GM12878 (cell line): ENCODE measurements at regions not wholly inside any gene's neighbourhood (a gene's known extent, or its start where the extent isn't known, plus 50 kb on each side); places are given as distances from the start of the nearest gene placed in this dataset.

Experiments used
- ATAC-seq: fragments of 200-7000 bp; cut with Tn5 transposase; 3 replicates; pipeline ENCODE4 v1.9.1; 2020; ENCODE audit warnings: mild to moderate bottlenecking, moderate library complexity
- BruUV-seq: library from RNA; stranded (reverse); fragments of 400-500 nt; replicated peaks from 2 replicates; lab custom pipeline; 2021; lab: Mats Ljungman, UMichigan
- CTCF ChIA-PET: fragments of 300-600 bp; sonication (Branson Sonifier 250); formaldehyde crosslinking; extraction: SDS; loops from one replicate; lab custom pipeline; 2021; ENCODE audit warnings: inconsistent platforms; lab: Yijun Ruan, JAX
- POLR2A ChIA-PET: fragments of 350-600 bp; formaldehyde crosslinking; extraction: SDS; loops from one replicate; lab custom pipeline; 2021; ENCODE audit warnings: inconsistent platforms; lab: Charles Lee
- RAD21 ChIA-PET: fragments of 300-600 bp; sonication (Branson Sonifier 250); formaldehyde crosslinking; loops from one replicate; lab custom pipeline; 2023; ENCODE audit warnings: antibody characterized with exemption; ENCODE audit not compliant: unreplicated experiment; lab: Charles Lee
- SMC1A ChIA-PET: fragments of 300-600 bp; sonication (Branson Sonifier 250); formaldehyde crosslinking; loops from one replicate; lab custom pipeline; 2023; ENCODE audit not compliant: unreplicated experiment, uncharacterized antibody; lab: Charles Lee
- DNase-seq: peaks from one replicate; pipeline ENCODE4 v3.0.0-alpha.2; 2011; ENCODE audit warnings: low read depth, low spot score
- FAIRE-seq: peaks from 3 replicates; lab custom pipeline; 2011; peaks lifted over from hg19 to GRCh38; lab: Jason Lieb, UNC
- H2AFZ ChIP-seq: 2 replicates; pipeline ENCODE4 v1.6.0; 2011; ENCODE audit warnings: low read depth, low read length, control low read depth; ENCODE audit not compliant: control insufficient read depth
- H3K27ac ChIP-seq: 2 replicates; pipeline ENCODE4 v1.5.1; 2011; ENCODE audit warnings: control low read depth; ENCODE audit not compliant: control insufficient read depth, insufficient read depth
- H3K27me3 ChIP-seq, 2 experiments: replicated peaks in 1 of 2; 2 replicates each; pipeline versions ENCODE4 v1.6.0 to v1.6.1; 2011; ENCODE audit warnings: low read length in 1 of 2; ENCODE audit not compliant: control insufficient read depth in 2 of 2, insufficient read depth in 2 of 2
- H3K36me3 ChIP-seq, 2 experiments: 2 replicates each; pipeline ENCODE4 v1.5.1; 2011; ENCODE audit warnings: low read length in 1 of 2; ENCODE audit not compliant: control insufficient read depth in 2 of 2, insufficient read depth in 2 of 2
- H3K4me1 ChIP-seq: 2 replicates; pipeline ENCODE4 v1.6.1; 2011; ENCODE audit warnings: mild to moderate bottlenecking, low read length, moderate library complexity, mixed read lengths; ENCODE audit not compliant: control insufficient read depth, insufficient read depth
- H3K4me2 ChIP-seq: 2 replicates; pipeline ENCODE4 v1.6.0; 2011; ENCODE audit warnings: control low read depth; ENCODE audit not compliant: control insufficient read depth, insufficient read depth
- H3K4me3 ChIP-seq: fragments of 200-600 bp; sonication (generic); 2 replicates; pipeline ENCODE4 v1.5.1; 2016
- H3K79me2 ChIP-seq: 2 replicates; pipeline ENCODE4 v1.6.0; 2011; ENCODE audit warnings: low read length; ENCODE audit not compliant: control insufficient read depth, insufficient read depth
- H3K9ac ChIP-seq: 2 replicates; pipeline ENCODE4 v1.8.0; 2011; ENCODE audit warnings: low read length, control low read depth, mixed read lengths; ENCODE audit not compliant: control insufficient read depth, insufficient read depth
- H3K9me3 ChIP-seq: replicated peaks from 3 replicates; pipeline ENCODE4 v1.5.1; 2011; ENCODE audit warnings: mild to moderate bottlenecking, low read length; ENCODE audit not compliant: control insufficient read depth, insufficient read depth
- H4K20me1 ChIP-seq: 2 replicates; pipeline ENCODE4 v1.6.0; 2011; ENCODE audit not compliant: control insufficient read depth, insufficient read depth
- EP300 ChIP-seq, 2 experiments: fragments of 150-350 bp in 1 of 2; IDR thresholded peaks; 2 replicates each; pipeline ENCODE4 v1.6.1; 2011 to 2012; ENCODE audit warnings: low read depth in 2 of 2, low read length in 2 of 2, borderline replicate concordance in 1 of 2, improper control_type of control experiment in 1 of 2, inconsistent platforms in 1 of 2; ENCODE audit not compliant: control insufficient read depth in 1 of 2
- FOS ChIP-seq: IDR thresholded peaks from 3 replicates; pipeline ENCODE4 v1.6.1; 2011; ENCODE audit warnings: borderline replicate concordance; ENCODE audit not compliant: insufficient read length; ENCODE audit errors: extremely low read depth
- MAX ChIP-seq: IDR thresholded peaks from 2 replicates; pipeline ENCODE4 v1.6.1; 2012; ENCODE audit warnings: low read depth, low read length, improper control_type of control experiment
- RAD21 ChIP-seq: IDR thresholded peaks from 2 replicates; pipeline ENCODE4 v1.6.1; 2011; ENCODE audit warnings: mild to moderate bottlenecking, low read depth, low read length, moderate library complexity; ENCODE audit not compliant: insufficient read depth
- RBBP5 ChIP-seq: fragments of 200-600 bp; sonication (generic); conservative IDR thresholded peaks from 2 replicates; pipeline ENCODE4 v1.6.1; 2016
- SREBF2 ChIP-seq: IDR thresholded peaks from 2 replicates; pipeline ENCODE4 v1.6.1; 2012; ENCODE audit warnings: mild to moderate bottlenecking, low read length
- ZBTB11 ChIP-seq: fragments of 450-650 bp; formaldehyde crosslinking; IDR thresholded peaks from 2 replicates; pipeline ENCODE4 v1.5.0; 2022; ENCODE audit warnings: mild to moderate bottlenecking, missing genetic modification characterization
- ZBTB4 ChIP-seq: fragments of 450-650 bp; formaldehyde crosslinking; IDR thresholded peaks from 2 replicates; pipeline ENCODE4 v1.4.0; 2022; ENCODE audit warnings: mild to moderate bottlenecking, moderate library complexity
- ZBTB40 ChIP-seq: fragments of 450-650 bp; IDR thresholded peaks from 2 replicates; pipeline ENCODE4 v1.6.1; 2016; ENCODE audit warnings: mild to moderate bottlenecking, moderate library complexity, borderline replicate concordance
- ZNF24 ChIP-seq: fragments of 450-650 bp; IDR thresholded peaks from 2 replicates; pipeline ENCODE4 v1.6.1; 2017; ENCODE audit warnings: antibody characterized with exemption, mild to moderate bottlenecking
- WGBS: methylation state at CpG from one replicate; pipeline ENCODE4 v1.1.6; 2016; ENCODE audit warnings: low lambda C conversion rate; ENCODE audit not compliant: insufficient replicate concordance, insufficient coverage; ENCODE audit errors: missing lambda C conversion rate; 5-methylcytosine and 5-hydroxymethylcytosine counted together
- in situ Hi-C: fragments of 300-500 bp; cut with MboI; formaldehyde crosslinking; loops from 9 replicates; pipeline ENCODE4 v1.14.3; 2018; ENCODE audit warnings: mixed read lengths
- intact Hi-C: fragments of 100-400 bp; cut with micrococcal nuclease; formaldehyde crosslinking; loops from one replicate; pipeline ENCODE4 v1.14.2; 2022; ENCODE audit not compliant: unreplicated experiment

- TF ChIP-seq MAX: no peak
- TF ChIP-seq RBBP5: no peak
- no peak for TF ChIP-seq RAD21
- TF ChIP-seq ZNF24: no peak
- TF ChIP-seq ZBTB40: no peak
- TF ChIP-seq FOS: no peak
These were observed 155.9 kb upstream of the RUNX1 start (continued) for GRCh38 chr21:35204850-35205541.

GRCh38 chr21:35204125-35204524 is 155.0 kb upstream of the RUNX1 start:
- RAD21 ChIA-PET: no interaction called here
- in situ Hi-C loops: no loop called here

More at GRCh38 chr21:35204125-35204524, 155.0 kb upstream of the RUNX1 start:
- Histone ChIP-seq H4K20me1 (no peaks in the 10 kb centered on the region), H3K27me3 (no peaks in the 10 kb centered on the region), H3K4me2 (no peak overlapping the region), H3K9me3 (no peaks in the 10 kb centered on the region; the same call in 2 of the 3 replicates), H3K9ac (no peak overlapping the region), H3K4me1 (peaks cover 21% of the 10 kb centered on the region), H3K79me2 (no peaks in the 10 kb centered on the region), H2AFZ (no peak overlapping the region), H3K27ac (no peak overlapping the region), H3K4me3 (no peak overlapping the region), H3K36me3 (no peaks in the 10 kb centered on the region)
- WGBS: 82% methylated on average over 7 of the region's 7 CpGs
- CTCF ChIA-PET: interaction anchor here (1.3 kb wide), 1 partner anchor 15 kb away, joined by 3 read pairs; no protein-coding TSS in a partner anchor
- BruUV-seq: no TSS peak
- FAIRE-seq (no peak), DNase-seq (no peak), ATAC-seq (no peak)
- TF ChIP-seq EP300 (IDR thresholded peaks at IDR 0.05; ENCODE audit: borderline replicate concordance in 1 of 2, control insufficient read depth in 1 of 2, low read depth in 2 of 2, low read length in 2 of 2) (no peak), ZBTB4 (no peak), SREBF2 (no peak), ZBTB11 (CRISPR knock-in tag) (no peak)
- POLR2A ChIA-PET: no interaction called here
- SMC1A ChIA-PET: no interaction called here
- intact Hi-C loops: no loop called here
